Panc1 (cell line): ENCODE measurements at regions not wholly inside any gene's neighbourhood (a gene's known extent, or its start where the extent isn't known, plus 50 kb on each side); places are given as distances from the start of the nearest gene placed in this dataset.

Source experiments
- ATAC-seq: fragments of 200-7000 bp; cut with Tn5 transposase; 2 replicates; pipeline ENCODE4 v1.9.1; 2020; ENCODE audit warnings: mild to moderate bottlenecking, moderate library complexity
- BruUV-seq: library from RNA; stranded (reverse); fragments of 400-500 nt; replicated peaks from 2 replicates; lab custom pipeline; 2021; lab: Mats Ljungman, UMichigan
- CTCF ChIA-PET: fragments of 300-600 bp; sonication (Branson Sonifier 250); formaldehyde crosslinking; loops from one replicate; lab custom pipeline; 2022; ENCODE audit warnings: antibody characterized with exemption; lab: Charles Lee
- POLR2A ChIA-PET: fragments of 300-600 bp; sonication (Branson Sonifier 250); formaldehyde crosslinking; loops from one replicate; lab custom pipeline; 2022; ENCODE audit warnings: antibody characterized with exemption; lab: Charles Lee
- DNase-seq: peaks from one replicate; pipeline ENCODE4 v3.0.0-alpha.2; 2010; ENCODE audit warnings: low read depth, low spot score
- H3K27ac ChIP-seq: 2 replicates; pipeline ENCODE4 v1.5.1; 2011; ENCODE audit warnings: mild to moderate bottlenecking, low read length, inconsistent platforms
- H3K27me3 ChIP-seq: fragments of 200-500 bp; sonication (Bioruptor generic); 2 replicates; pipeline ENCODE4 v1.6.0; 2014; ENCODE audit warnings: low read length, inconsistent platforms; ENCODE audit not compliant: control insufficient read depth, insufficient read depth
- H3K36me3 ChIP-seq: fragments of 200-500 bp; sonication (Bioruptor generic); 2 replicates; pipeline ENCODE4 v1.5.1; 2014; ENCODE audit warnings: inconsistent platforms, mild to moderate bottlenecking, low read length, moderate library complexity; ENCODE audit not compliant: control insufficient read depth, insufficient read depth
- H3K4me1 ChIP-seq: 2 replicates; pipeline ENCODE4 v1.5.1; 2011; ENCODE audit warnings: inconsistent platforms, mild to moderate bottlenecking, low read length, moderate library complexity; ENCODE audit not compliant: control insufficient read depth, insufficient read depth
- H3K4me3 ChIP-seq, 2 experiments: 2 replicates each; pipeline ENCODE4 v1.5.1; 2011 to 2012; ENCODE audit warnings: low read depth in 2 of 2, low read length in 2 of 2, mild to moderate bottlenecking in 2 of 2, inconsistent platforms in 1 of 2, moderate library complexity in 1 of 2
- H3K9me3 ChIP-seq: fragments of 200-500 bp; sonication (Bioruptor generic); 2 replicates; pipeline ENCODE4 v1.5.1; 2014; ENCODE audit warnings: low read depth, mild to moderate bottlenecking, inconsistent platforms, low read length, moderate library complexity; ENCODE audit not compliant: control insufficient read depth, insufficient read depth
- CTCF ChIP-seq: fragments of 450-650 bp; IDR thresholded peaks from 2 replicates; pipeline ENCODE4 v1.5.1; 2017; ENCODE audit warnings: mild to moderate bottlenecking
- POLR2AphosphoS5 ChIP-seq: IDR thresholded peaks from 2 replicates; pipeline ENCODE4 v1.6.1; 2012; ENCODE audit warnings: mild to moderate bottlenecking, low read depth, low read length, moderate library complexity
- REST ChIP-seq, 2 experiments: IDR thresholded peaks; 2 replicates each; pipeline ENCODE4 v1.6.1; 2011 to 2012; ENCODE audit warnings: low read depth in 2 of 2, control low read depth in 1 of 2, low read length in 1 of 2, mild to moderate bottlenecking in 1 of 2, moderate library complexity in 1 of 2; ENCODE audit not compliant: insufficient read depth in 1 of 2
- SIN3A ChIP-seq: IDR thresholded peaks from 2 replicates; pipeline ENCODE4 v1.6.1; 2012; ENCODE audit warnings: low read depth, mild to moderate bottlenecking, low read length, moderate library complexity, borderline replicate concordance; ENCODE audit not compliant: insufficient read depth
- TCF7L2 ChIP-seq: IDR thresholded peaks from 2 replicates; pipeline ENCODE4 v1.6.1; 2011; ENCODE audit warnings: mild to moderate bottlenecking, low read depth, low read length, inconsistent platforms
- in situ Hi-C: cut with HindIII; loops from 2 replicates; pipeline ENCODE4 v1.10.0; 2016; ENCODE audit warnings: low sequenced_read_pairs, low pct_unique_long_range_greater_than_20kb
- intact Hi-C: fragments of 100-400 bp; cut with micrococcal nuclease; formaldehyde crosslinking; loops from one replicate; pipeline ENCODE4 v1.10.0; 2022; ENCODE audit not compliant: unreplicated experiment

- no peak overlapping the region for H3K27ac ChIP-seq
- H3K4me3 ChIP-seq: no peak overlapping the region
- ATAC-seq (no peak), DNase-seq (no peak)
- TF ChIP-seq REST (IDR thresholded peaks at IDR 0.05; ENCODE audit: insufficient read depth in 1 of 2, low read depth in 2 of 2, low read length in 1 of 2): no peak
- TF ChIP-seq SIN3A: no peak
- no peak for TF ChIP-seq TCF7L2
- TF ChIP-seq CTCF: no peak
- no peak for TF ChIP-seq POLR2AphosphoS5
- no peaks in the 10 kb centered on the region for H3K4me1 ChIP-seq
- H3K9me3 ChIP-seq: no peaks in the 10 kb centered on the region
- CTCF ChIA-PET: no interaction called here
- H3K36me3 ChIP-seq: no peaks in the 10 kb centered on the region
- intact Hi-C loops (no loop called here), in situ Hi-C loops (no loop called here)
- no TSS peak for BruUV-seq
- H3K27me3 ChIP-seq: no peaks in the 10 kb centered on the region
- POLR2A ChIA-PET: no interaction called here
These were observed 100.8 kb upstream of the LYZL2 start for GRCh38 chr10:30730306-30730705.

- H3K36me3 ChIP-seq: no peaks in the 10 kb centered on the region
- POLR2A ChIA-PET: no interaction called here
- intact Hi-C loops: no loop called here
- H3K4me1 ChIP-seq: no peaks in the 10 kb centered on the region
- no peaks in the 10 kb centered on the region for H3K27me3 ChIP-seq
- no peak for ATAC-seq
- in situ Hi-C loops: no loop called here
- TF ChIP-seq SIN3A (no peak), REST (IDR thresholded peaks at IDR 0.05; ENCODE audit: insufficient read depth in 1 of 2, low read depth in 2 of 2, low read length in 1 of 2) (no peak), CTCF (no peak), POLR2AphosphoS5 (no peak), TCF7L2 (no peak)
- BruUV-seq: no TSS peak
- no peak overlapping the region for H3K27ac ChIP-seq
- H3K4me3 ChIP-seq: no peak overlapping the region
- DNase-seq: no peak
- no peaks in the 10 kb centered on the region for H3K9me3 ChIP-seq
- CTCF ChIA-PET: no interaction called here
These were observed 99.2 kb upstream of the LYZL2 start for GRCh38 chr10:30728766-30729165.
